HCT116 (cell line): ENCODE measurements at regions not wholly inside any gene's neighbourhood (a gene's known extent, or its start where the extent isn't known, plus 50 kb on each side); places are given as distances from the start of the nearest gene placed in this dataset.

ENCODE experiments used
- ATAC-seq: fragments of 200-7000 bp; cut with Tn5 transposase; 2 replicates; pipeline ENCODE4 v1.9.1; 2020; ENCODE audit warnings: mild to moderate bottlenecking, moderate library complexity
- BruUV-seq: library from RNA; stranded (reverse); fragments of 400-500 nt; replicated peaks from 2 replicates; lab custom pipeline; 2021; lab: Mats Ljungman, UMichigan
- CTCF ChIA-PET: fragments of 300-600 bp; sonication (Branson Sonifier 250); formaldehyde crosslinking; loops from one replicate; lab custom pipeline; 2021; ENCODE audit warnings: antibody characterized with exemption; lab: Charles Lee
- POLR2A ChIA-PET: fragments of 300-600, 350-600 bp; sonication (Branson Sonifier 250); formaldehyde crosslinking; loops from one replicate; lab custom pipeline; 2021; ENCODE audit warnings: antibody characterized with exemption; lab: Charles Lee
- RAD21 ChIA-PET, 2 experiments: fragments of 300-600 bp; sonication (Branson Sonifier 250); formaldehyde crosslinking; loops; one replicate each; lab custom pipeline; 2023; ENCODE audit warnings: low total read pairs in 2 of 2; ENCODE audit not compliant: uncharacterized antibody in 2 of 2, unreplicated experiment in 2 of 2, low non-redundant PET in 1 of 2; lab: Charles Lee
- DNase-seq: peaks from one replicate; pipeline ENCODE4 v3.0.0-alpha.2; 2010; ENCODE audit warnings: low read depth, low spot score
- H2AFZ ChIP-seq: fragments of 200-600 bp; shearing (Covaris generic), sonication (generic); 2 replicates; pipeline ENCODE4 v1.6.1; 2017; ENCODE audit warnings: low read depth, mixed run types, mixed read lengths, antibody characterized with exemption, low read length; ENCODE audit not compliant: poor library complexity, severe bottlenecking
- H3K27ac ChIP-seq: 2 replicates; pipeline ENCODE4 v1.5.1; 2012; ENCODE audit warnings: low read depth, low read length
- H3K27me3 ChIP-seq: fragments of 200-600 bp; sonication (generic); 2 replicates; pipeline ENCODE4 v1.6.1; 2016; ENCODE audit warnings: mixed run types, low read length, mixed read lengths; ENCODE audit not compliant: insufficient read depth
- H3K36me3 ChIP-seq, 2 experiments: fragments of 200-500 bp in 1 of 2; fragments of 200-600 bp in 1 of 2; sonication (Bioruptor generic) in 1 of 2; sonication (generic) in 1 of 2; 2 replicates each; pipeline versions ENCODE4 v1.5.1 to v1.6.1; 2014 to 2016; ENCODE audit warnings: low read length in 2 of 2, inconsistent platforms in 1 of 2, mixed read lengths in 1 of 2, mixed run types in 1 of 2; ENCODE audit not compliant: insufficient read depth in 2 of 2, control insufficient read depth in 1 of 2
- H3K4me1 ChIP-seq, 2 experiments: fragments of 200-600 bp in 1 of 2; sonication (generic) in 1 of 2; 2 replicates each; pipeline versions ENCODE4 v1.5.1 to v1.6.1; 2012 to 2017; ENCODE audit warnings: low read length in 2 of 2, inconsistent platforms in 1 of 2, mild to moderate bottlenecking in 1 of 2, mixed read lengths in 1 of 2, mixed run types in 1 of 2, moderate library complexity in 1 of 2; ENCODE audit not compliant: insufficient read depth in 2 of 2, control insufficient read depth in 1 of 2
- H3K4me2 ChIP-seq: fragments of 200-600 bp; sonication (generic); 2 replicates; pipeline ENCODE4 v1.6.1; 2017; ENCODE audit warnings: mixed run types, low read length, mixed read lengths
- H3K4me3 ChIP-seq, 2 experiments: fragments of 200-600 bp in 1 of 2; sonication (generic) in 1 of 2; replicated peaks in 1 of 2; 2 replicates each; pipeline ENCODE4 v1.5.1; 2011 to 2016; ENCODE audit warnings: low read length in 2 of 2, control low read depth in 1 of 2, low read depth in 1 of 2, mild to moderate bottlenecking in 1 of 2, mixed read lengths in 1 of 2, mixed run types in 1 of 2
- H3K79me2 ChIP-seq: fragments of 200-600 bp; sonication (generic); 2 replicates; pipeline ENCODE4 v1.6.1; 2017; ENCODE audit warnings: mild to moderate bottlenecking, mixed run types, low read length, moderate library complexity, mixed read lengths; ENCODE audit not compliant: insufficient read depth
- H3K9ac ChIP-seq: fragments of 200-600 bp; sonication (generic); 2 replicates; pipeline ENCODE4 v1.6.1; 2016; ENCODE audit warnings: low read length, mixed read lengths
- H3K9me2 ChIP-seq: fragments of 200-600 bp; sonication (generic), shearing (Covaris generic); 2 replicates; pipeline ENCODE4 v1.6.1; 2017; ENCODE audit warnings: mixed run types, mild to moderate bottlenecking, moderate library complexity; ENCODE audit not compliant: insufficient read depth
- H3K9me3 ChIP-seq, 2 experiments: fragments of 200-500 bp in 1 of 2; fragments of 200-600 bp in 1 of 2; sonication (Bioruptor generic) in 1 of 2; sonication (generic) in 1 of 2; 2 replicates each; pipeline ENCODE4 v1.6.1; 2014 to 2017; ENCODE audit warnings: low read length in 2 of 2, mixed read lengths in 2 of 2, inconsistent platforms in 1 of 2, low read depth in 1 of 2, mild to moderate bottlenecking in 1 of 2, mixed run types in 1 of 2, moderate library complexity in 1 of 2; ENCODE audit not compliant: control insufficient read depth in 1 of 2, insufficient read depth in 1 of 2
- H4K20me1 ChIP-seq: fragments of 200-600 bp; sonication (generic), shearing (Covaris generic); 2 replicates; pipeline ENCODE4 v1.6.1; 2017; ENCODE audit warnings: mixed run types, mild to moderate bottlenecking, moderate library complexity; ENCODE audit not compliant: insufficient read depth
- CBX3 ChIP-seq: IDR thresholded peaks from 2 replicates; pipeline ENCODE4 v1.6.1; 2012; ENCODE audit warnings: low read depth
- CEBPB ChIP-seq: IDR thresholded peaks from 2 replicates; pipeline ENCODE4 v1.6.1; 2012; ENCODE audit warnings: low read depth
- EGR1 ChIP-seq: IDR thresholded peaks from 2 replicates; pipeline ENCODE4 v1.6.1; 2012; ENCODE audit warnings: low read depth
- ELF1 ChIP-seq: IDR thresholded peaks from 2 replicates; pipeline ENCODE4 v1.6.1; 2012; ENCODE audit warnings: low read depth, borderline replicate concordance
- FOSL1 ChIP-seq: IDR thresholded peaks from 2 replicates; pipeline ENCODE4 v1.6.1; 2012; ENCODE audit warnings: low read depth
- JUND ChIP-seq: IDR thresholded peaks from 2 replicates; pipeline ENCODE4 v1.6.1; 2012
- POLR2AphosphoS5 ChIP-seq: IDR thresholded peaks from 2 replicates; pipeline ENCODE4 v1.6.1; 2011; ENCODE audit warnings: mild to moderate bottlenecking, low read depth, low read length, moderate library complexity
- RAD21 ChIP-seq: IDR thresholded peaks from 2 replicates; pipeline ENCODE4 v1.6.1; 2012; ENCODE audit warnings: low read depth, mild to moderate bottlenecking
- SIN3A ChIP-seq: IDR thresholded peaks from 2 replicates; pipeline ENCODE4 v1.6.1; 2012; ENCODE audit warnings: low read depth
- SP1 ChIP-seq: IDR thresholded peaks from 2 replicates; pipeline ENCODE4 v1.6.1; 2012; ENCODE audit warnings: low read depth
- SRF ChIP-seq: IDR thresholded peaks from 2 replicates; pipeline ENCODE4 v1.6.1; 2012; ENCODE audit warnings: low read depth
- TCF7L2 ChIP-seq: IDR thresholded peaks from 2 replicates; pipeline ENCODE4 v1.7.0; 2011; ENCODE audit warnings: borderline replicate concordance, inconsistent platforms; ENCODE audit not compliant: insufficient read depth, insufficient read length; ENCODE audit errors: extremely low read depth
- YY1 ChIP-seq: IDR thresholded peaks from 2 replicates; pipeline ENCODE4 v1.6.1; 2011; ENCODE audit warnings: low read length, low read depth, moderate library complexity, mild to moderate bottlenecking; ENCODE audit not compliant: insufficient replicate concordance; ENCODE audit errors: extremely low read depth
- ZNF274 ChIP-seq: fragments of 200-500 bp; sonication (Bioruptor generic); IDR thresholded peaks from 2 replicates; pipeline ENCODE4 v1.6.1; 2014; ENCODE audit warnings: mild to moderate bottlenecking, low read depth, low read length, inconsistent platforms
- intact Hi-C: fragments of 100-400 bp; cut with micrococcal nuclease; formaldehyde crosslinking; loops from 2 replicates; pipeline ENCODE4 v1.10.0; 2022
- TF ChIP-seq, protein P1 (sequence below), 3 experiments: fragments of 200-600 bp in 1 of 3; sonication (generic) in 1 of 3; IDR thresholded peaks in 2 of 3; conservative IDR thresholded peaks in 1 of 3; 2 replicates each; pipeline ENCODE4 v1.5.1; 2012 to 2017; ENCODE audit warnings: low read depth in 2 of 3, low read length in 2 of 3, antibody characterized with exemption in 1 of 3, borderline replicate concordance in 1 of 3, control low read depth in 1 of 3, mild to moderate bottlenecking in 1 of 3, mixed read lengths in 1 of 3, mixed run types in 1 of 3, moderate library complexity in 1 of 3; ENCODE audit not compliant: insufficient read depth in 1 of 3
- TF ChIP-seq, protein P2 (sequence below): IDR thresholded peaks from 2 replicates; pipeline ENCODE4 v1.6.1; 2012
- TF ChIP-seq, protein P3 (sequence below): IDR thresholded peaks from 2 replicates; pipeline ENCODE4 v1.6.1; 2012

DNA sequence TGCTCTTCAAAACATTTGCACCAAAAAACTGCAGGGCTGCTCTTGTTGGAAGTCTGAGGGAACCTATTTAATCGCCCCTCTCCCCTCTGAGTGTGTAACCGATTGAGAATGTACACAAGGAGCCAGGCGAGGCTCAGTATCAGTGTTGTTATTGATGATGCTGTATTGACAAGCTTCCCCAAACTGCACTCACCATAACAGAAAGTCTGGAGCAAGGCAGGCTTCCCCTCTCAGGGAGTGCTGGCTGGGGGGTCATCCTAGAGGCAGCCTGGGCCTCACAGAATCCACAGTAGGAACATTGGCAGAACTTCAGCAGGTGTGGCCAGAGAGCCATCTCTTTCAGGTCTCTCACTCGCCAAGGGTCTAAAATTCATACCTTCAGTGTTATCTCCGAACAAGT, 58.1 kb upstream of the TUNAR start:
- Histone ChIP-seq H3K79me2 (no peaks in the 10 kb centered on the region), H2AFZ (no peak overlapping the region), H3K4me1 (no peaks in the 10 kb centered on the region), H3K27me3 (peaks cover 65% of the 10 kb centered on the region), H3K27ac (no peak overlapping the region), H3K9me2 (no peaks in the 10 kb centered on the region), H3K36me3 (no peaks in the 10 kb centered on the region), H3K9me3 (no peaks in the 10 kb centered on the region), H4K20me1 (no peaks in the 10 kb centered on the region), H3K4me3 (no peak overlapping the region), H3K4me2 (no peak overlapping the region), H3K9ac (no peak overlapping the region)
- BruUV-seq, result no TSS peak
- ATAC-seq (no peak), DNase-seq (no peak)
- TF ChIP-seq ZNF274 (no peak), ELF1 (no peak), POLR2AphosphoS5 (no peak), SRF (no peak), RAD21 (no peak), SP1 (no peak), FOSL1 (no peak), SIN3A (no peak), TCF7L2 (no peak), YY1 (no peak), CEBPB (no peak), EGR1 (no peak), JUND (no peak), CBX3 (no peak)
- TF ChIP-seq, protein P1, sequence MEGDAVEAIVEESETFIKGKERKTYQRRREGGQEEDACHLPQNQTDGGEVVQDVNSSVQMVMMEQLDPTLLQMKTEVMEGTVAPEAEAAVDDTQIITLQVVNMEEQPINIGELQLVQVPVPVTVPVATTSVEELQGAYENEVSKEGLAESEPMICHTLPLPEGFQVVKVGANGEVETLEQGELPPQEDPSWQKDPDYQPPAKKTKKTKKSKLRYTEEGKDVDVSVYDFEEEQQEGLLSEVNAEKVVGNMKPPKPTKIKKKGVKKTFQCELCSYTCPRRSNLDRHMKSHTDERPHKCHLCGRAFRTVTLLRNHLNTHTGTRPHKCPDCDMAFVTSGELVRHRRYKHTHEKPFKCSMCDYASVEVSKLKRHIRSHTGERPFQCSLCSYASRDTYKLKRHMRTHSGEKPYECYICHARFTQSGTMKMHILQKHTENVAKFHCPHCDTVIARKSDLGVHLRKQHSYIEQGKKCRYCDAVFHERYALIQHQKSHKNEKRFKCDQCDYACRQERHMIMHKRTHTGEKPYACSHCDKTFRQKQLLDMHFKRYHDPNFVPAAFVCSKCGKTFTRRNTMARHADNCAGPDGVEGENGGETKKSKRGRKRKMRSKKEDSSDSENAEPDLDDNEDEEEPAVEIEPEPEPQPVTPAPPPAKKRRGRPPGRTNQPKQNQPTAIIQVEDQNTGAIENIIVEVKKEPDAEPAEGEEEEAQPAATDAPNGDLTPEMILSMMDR (IDR thresholded peaks at IDR 0.05 in 2 of 3, conservative IDR thresholded peaks at IDR 0.05 in 1 of 3; ENCODE audit: borderline replicate concordance in 1 of 3, insufficient read depth in 1 of 3, low read depth in 2 of 3, low read length in 2 of 3), result no peak
- TF ChIP-seq, protein P2, sequence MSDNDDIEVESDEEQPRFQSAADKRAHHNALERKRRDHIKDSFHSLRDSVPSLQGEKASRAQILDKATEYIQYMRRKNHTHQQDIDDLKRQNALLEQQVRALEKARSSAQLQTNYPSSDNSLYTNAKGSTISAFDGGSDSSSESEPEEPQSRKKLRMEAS, result no peak
- TF ChIP-seq, protein P3, sequence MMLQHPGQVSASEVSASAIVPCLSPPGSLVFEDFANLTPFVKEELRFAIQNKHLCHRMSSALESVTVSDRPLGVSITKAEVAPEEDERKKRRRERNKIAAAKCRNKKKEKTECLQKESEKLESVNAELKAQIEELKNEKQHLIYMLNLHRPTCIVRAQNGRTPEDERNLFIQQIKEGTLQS, result no peak
- intact Hi-C loops, result no loop called here
- RAD21 ChIA-PET, result no interaction called here
- POLR2A ChIA-PET, result no interaction called here
- CTCF ChIA-PET, result no interaction called here
